CD4-positive, alpha-beta T cell (primary cell): ENCODE measurements at regions not wholly inside any gene's neighbourhood (a gene's known extent, or its start where the extent isn't known, plus 50 kb on each side); places are given as distances from the start of the nearest gene placed in this dataset.

Experiments
- ATAC-seq: fragments of 200-7000 bp; cut with Tn5 transposase; one replicate; pipeline ENCODE4 v1.10.0; 2022; ENCODE audit warnings: mild to moderate bottlenecking; ENCODE audit not compliant: poor library complexity
- CTCF ChIA-PET: fragments of 350-600 bp; sonication (Branson Sonifier 250); formaldehyde crosslinking; loops from one replicate; lab custom pipeline; 2021; ENCODE audit warnings: antibody characterized with exemption, inconsistent platforms; lab: Charles Lee
- POLR2A ChIA-PET: fragments of 350-600 bp; sonication (Branson Sonifier 250); formaldehyde crosslinking; loops from one replicate; lab custom pipeline; 2021; ENCODE audit warnings: antibody characterized with exemption, inconsistent platforms; lab: Charles Lee
- DNase-seq, 14 experiments: peaks; one replicate each; pipeline ENCODE4 v3.0.0-alpha.2; 2013 to 2020; ENCODE audit warnings: mixed read lengths in 2 of 14
- H3K27ac ChIP-seq, 2 donors: one replicate each; pipeline versions ENCODE4 v1.5.1 to v1.7.0; 2013; ENCODE audit warnings: low read length in 2 of 2, low read depth in 1 of 2, mild to moderate bottlenecking in 1 of 2
- H3K27me3 ChIP-seq, 2 experiments: 1 replicate in 1 of 2; 2 replicates in 1 of 2; pipeline versions ENCODE4 v1.6.1 to v1.7.0; 2013; ENCODE audit warnings: low read length in 2 of 2, control low read depth in 1 of 2, mild to moderate bottlenecking in 1 of 2, moderate library complexity in 1 of 2; ENCODE audit not compliant: insufficient read depth in 2 of 2, control insufficient read depth in 1 of 2
- H3K36me3 ChIP-seq: one replicate; pipeline ENCODE4 v1.6.1; 2013; ENCODE audit warnings: low read length, control low read depth; ENCODE audit not compliant: insufficient read depth
- H3K4me1 ChIP-seq: one replicate; pipeline ENCODE4 v1.6.1; 2013; ENCODE audit warnings: low read length, control low read depth; ENCODE audit not compliant: insufficient read depth
- H3K4me3 ChIP-seq: one replicate; pipeline ENCODE4 v1.5.1; 2013; ENCODE audit warnings: mild to moderate bottlenecking, low read length, moderate library complexity
- H3K9me3 ChIP-seq, 2 experiments: 1 replicate in 1 of 2; 2 replicates in 1 of 2; pipeline versions ENCODE4 v1.6.1 to v1.7.0; 2013; ENCODE audit warnings: low read length in 2 of 2, mild to moderate bottlenecking in 2 of 2, control low read depth in 1 of 2, moderate library complexity in 1 of 2; ENCODE audit not compliant: control insufficient read depth in 1 of 2, insufficient read depth in 1 of 2
- H3K27ac Mint-ChIP-seq: one replicate; pipeline ENCODE4 v1.8.0; 2020; ENCODE audit warnings: mixed read lengths
- H3K27me3 Mint-ChIP-seq: one replicate; pipeline ENCODE4 v1.8.0; 2021; ENCODE audit warnings: mixed read lengths
- H3K36me3 Mint-ChIP-seq: one replicate; pipeline ENCODE4 v1.8.0; 2021; ENCODE audit warnings: low read depth, mixed read lengths
- H3K4me1 Mint-ChIP-seq: one replicate; pipeline ENCODE4 v1.8.0; 2021; ENCODE audit warnings: low read depth, mixed read lengths
- H3K4me3 Mint-ChIP-seq: one replicate; pipeline ENCODE4 v1.8.0; 2020; ENCODE audit warnings: mild to moderate bottlenecking, mixed read lengths
- H3K9me3 Mint-ChIP-seq: one replicate; pipeline ENCODE4 v1.8.0; 2020; ENCODE audit warnings: mixed read lengths
- intact Hi-C, 2 experiments: fragments of 100-400 bp; cut with DNase I in 1 of 2; cut with micrococcal nuclease in 1 of 2; formaldehyde crosslinking; loops; one replicate each; pipeline versions ENCODE4 v1.15.1 to v1.9.0; 2023 to 2025; cut with DNase I, micrococcal nuclease
- TF ChIP-seq, protein P1 (sequence below): fragments of 200-600 bp; IDR thresholded peaks from one replicate; pipeline ENCODE4 v1.8.0; 2022; ENCODE audit warnings: antibody characterized with exemption, mild to moderate bottlenecking

GRCh38 chr4:124139044-124139443 lies 573.5 kb downstream of the ANKRD50 start:
- Mint-ChIP-seq H3K9me3 (no peaks in the 10 kb centered on the region), H3K36me3 (no peaks in the 10 kb centered on the region), H3K4me1 (no peaks in the 10 kb centered on the region), H3K27ac (no peak overlapping the region), H3K4me3 (no peak overlapping the region), H3K27me3 (no peaks in the 10 kb centered on the region)
- ChIA-PET POLR2A (no interaction called here), CTCF (no interaction called here)
- DNase-seq (no peak), ATAC-seq (no peak)
- H3K27ac ChIP-seq: no peak overlapping the region
- no peaks in the 10 kb centered on the region for H3K36me3 ChIP-seq
- no peaks in the 10 kb centered on the region for H3K4me1 ChIP-seq
- no peaks in the 10 kb centered on the region for H3K27me3 ChIP-seq
- TF ChIP-seq, protein P1, sequence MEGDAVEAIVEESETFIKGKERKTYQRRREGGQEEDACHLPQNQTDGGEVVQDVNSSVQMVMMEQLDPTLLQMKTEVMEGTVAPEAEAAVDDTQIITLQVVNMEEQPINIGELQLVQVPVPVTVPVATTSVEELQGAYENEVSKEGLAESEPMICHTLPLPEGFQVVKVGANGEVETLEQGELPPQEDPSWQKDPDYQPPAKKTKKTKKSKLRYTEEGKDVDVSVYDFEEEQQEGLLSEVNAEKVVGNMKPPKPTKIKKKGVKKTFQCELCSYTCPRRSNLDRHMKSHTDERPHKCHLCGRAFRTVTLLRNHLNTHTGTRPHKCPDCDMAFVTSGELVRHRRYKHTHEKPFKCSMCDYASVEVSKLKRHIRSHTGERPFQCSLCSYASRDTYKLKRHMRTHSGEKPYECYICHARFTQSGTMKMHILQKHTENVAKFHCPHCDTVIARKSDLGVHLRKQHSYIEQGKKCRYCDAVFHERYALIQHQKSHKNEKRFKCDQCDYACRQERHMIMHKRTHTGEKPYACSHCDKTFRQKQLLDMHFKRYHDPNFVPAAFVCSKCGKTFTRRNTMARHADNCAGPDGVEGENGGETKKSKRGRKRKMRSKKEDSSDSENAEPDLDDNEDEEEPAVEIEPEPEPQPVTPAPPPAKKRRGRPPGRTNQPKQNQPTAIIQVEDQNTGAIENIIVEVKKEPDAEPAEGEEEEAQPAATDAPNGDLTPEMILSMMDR: no peak
- intact Hi-C loops: no loop called here
- H3K4me3 ChIP-seq: no peak overlapping the region
- no peaks in the 10 kb centered on the region for H3K9me3 ChIP-seq

DNA sequence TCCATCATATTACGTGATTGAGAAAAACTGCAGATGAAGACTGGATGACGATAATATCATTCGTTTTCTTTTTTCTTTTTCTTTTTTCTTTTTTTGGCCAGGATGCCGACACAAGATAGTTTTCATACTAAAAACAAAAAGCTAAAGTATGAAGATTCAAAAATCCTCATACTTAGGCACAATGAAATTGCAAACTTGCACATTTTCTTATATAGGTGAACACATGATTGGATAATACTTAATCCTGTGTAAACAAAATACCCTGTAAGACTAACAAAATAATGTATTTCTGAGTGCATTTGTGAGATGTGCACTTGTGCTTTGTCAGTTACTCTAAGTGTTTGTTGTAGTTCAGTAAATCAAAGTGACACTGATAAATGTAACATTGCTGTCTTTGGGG lies 568.9 kb downstream of the ANKRD50 start:
- ATAC-seq (no peak), DNase-seq (no peak)
- Mint-ChIP-seq H3K27ac (no peak overlapping the region), H3K4me1 (no peaks in the 10 kb centered on the region), H3K36me3 (no peaks in the 10 kb centered on the region), H3K27me3 (no peaks in the 10 kb centered on the region), H3K4me3 (no peak overlapping the region), H3K9me3 (no peaks in the 10 kb centered on the region)
- ChIA-PET CTCF (no interaction called here), POLR2A (no interaction called here)
- TF ChIP-seq, protein P1: no peak
- Histone ChIP-seq H3K4me1 (no peaks in the 10 kb centered on the region), H3K27me3 (no peaks in the 10 kb centered on the region), H3K27ac (no peak overlapping the region), H3K9me3 (no peaks in the 10 kb centered on the region), H3K4me3 (no peak overlapping the region), H3K36me3 (no peaks in the 10 kb centered on the region)
- intact Hi-C loops: no loop called here

DNA sequence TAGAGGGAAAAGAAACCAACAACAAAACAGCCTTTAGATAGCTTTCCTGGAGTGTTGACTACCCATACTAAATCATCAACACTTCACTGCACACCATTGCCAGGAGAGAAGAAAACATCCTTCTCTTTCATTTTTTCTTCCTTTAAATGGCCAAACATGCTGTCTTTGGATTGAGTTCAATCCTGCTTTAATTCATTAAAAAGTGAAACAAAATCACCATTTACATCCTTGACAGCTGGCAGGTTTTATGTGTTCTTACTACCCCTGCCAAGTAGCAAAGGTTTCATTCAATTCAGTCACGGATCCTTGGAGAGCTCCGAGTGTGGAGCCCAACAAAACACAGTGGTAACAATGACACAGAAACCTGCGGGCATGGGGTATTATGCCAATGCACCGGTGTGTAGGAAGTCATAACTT lies 568.3 kb downstream of the ANKRD50 start:
- H3K9me3 ChIP-seq: no peaks in the 10 kb centered on the region
- H3K9me3 Mint-ChIP-seq: no peaks in the 10 kb centered on the region
- ATAC-seq (no peak), DNase-seq (no peak)
- no peaks in the 10 kb centered on the region for H3K27me3 ChIP-seq
- ChIA-PET POLR2A (no interaction called here), CTCF (no interaction called here)
- H3K27me3 Mint-ChIP-seq: no peaks in the 10 kb centered on the region
- no peak overlapping the region for H3K27ac ChIP-seq
- TF ChIP-seq, protein P1: no peak
- no peaks in the 10 kb centered on the region for H3K4me1 ChIP-seq
- H3K36me3 ChIP-seq: no peaks in the 10 kb centered on the region
- H3K4me3 Mint-ChIP-seq: no peak overlapping the region
- intact Hi-C loops: no loop called here
- no peaks in the 10 kb centered on the region for H3K36me3 Mint-ChIP-seq
- no peak overlapping the region for H3K27ac Mint-ChIP-seq
- H3K4me3 ChIP-seq: no peak overlapping the region
- no peaks in the 10 kb centered on the region for H3K4me1 Mint-ChIP-seq
